ENCODE measurements at regions not wholly inside any gene's neighbourhood (a gene's known extent, or its start where the extent isn't known, plus 50 kb on each side); places are given as distances from the start of the nearest gene placed in this dataset.

- H4K20me1 ChIP-seq (ENCODE audit: control insufficient read depth, insufficient read depth, insufficient read length): no peaks in the 10 kb centered on the region
- no CpG with 5 or more reads among the region's 6 CpGs for WGBS (ENCODE audit: extremely low coverage, insufficient read length, low lambda C conversion rate)
- H3K14ac ChIP-seq (ENCODE audit: insufficient read depth, low read length): no peak overlapping the region
- no peak overlapping the region for H3K27ac ChIP-seq (ENCODE audit: insufficient read length, low read depth, low read length)
- H3K36me3 Mint-ChIP-seq (ENCODE audit: insufficient read depth in 1 of 3, low read depth in 3 of 3): no peaks in the 10 kb centered on the region
- no peak overlapping the region for H2BK5ac ChIP-seq (ENCODE audit: insufficient read length, low read length)
- H3K9ac ChIP-seq (ENCODE audit: extremely low read depth, insufficient read length, low read length): no peak overlapping the region
- no peak overlapping the region for H3K4me3 Mint-ChIP-seq
- no peak overlapping the region for H2BK20ac ChIP-seq (ENCODE audit: low read depth, low read length, poor library complexity, severe bottlenecking)
- no peak overlapping the region for H2AFZ ChIP-seq (ENCODE audit: low read length)
- H4K5ac ChIP-seq (ENCODE audit: insufficient read length, low read depth, low read length): no peak overlapping the region
- peaks cover 16% of the 10 kb centered on the region for H3K27me3 Mint-ChIP-seq (ENCODE audit: low read depth)
- H3K9me3 Mint-ChIP-seq: no peaks in the 10 kb centered on the region
- H2BK15ac ChIP-seq (ENCODE audit: low read depth, low read length): no peak overlapping the region
- H4K8ac ChIP-seq (replicated peaks; ENCODE audit: insufficient read length, low read depth, low read length): no peak overlapping the region
- peak; percentile 13 for DNase-seq
- no peaks in the 10 kb centered on the region for H3K79me2 ChIP-seq (ENCODE audit: insufficient read depth, low read length)
- H3T11ph ChIP-seq (ENCODE audit: low read length): no peak overlapping the region
- H3K4ac ChIP-seq (ENCODE audit: low read depth, low read length): no peak overlapping the region
- H2AK5ac ChIP-seq (ENCODE audit: insufficient read length, low read length): no peak overlapping the region
- H3K18ac ChIP-seq (ENCODE audit: insufficient read length, low read depth, low read length): no peak overlapping the region
- TF ChIP-seq CTCF (conservative IDR thresholded peaks at IDR 0.05): no peak
- H3K23me2 ChIP-seq (ENCODE audit: insufficient read length, low read depth, low read length, poor library complexity, severe bottlenecking): no peaks in the 10 kb centered on the region
- H3K4me1 ChIP-seq (ENCODE audit: insufficient read depth, low read length): no peaks in the 10 kb centered on the region
- peaks cover 1 to 2% of the 10 kb centered on the region in 2 experiments; a peak in 2 of 4 replicates for H3K4me1 Mint-ChIP-seq
- no peak overlapping the region for H3K4me2 ChIP-seq (ENCODE audit: insufficient read depth, insufficient read length, low read length)
- H3K27ac Mint-ChIP-seq: peak overlapping the region in 1 of 3 experiments; percentile 60; a peak in 1 of 7 replicates
- no peaks in the 10 kb centered on the region for H3K79me1 ChIP-seq (ENCODE audit: insufficient read depth, low read depth, low read length, poor library complexity, severe bottlenecking)
- H3K23ac ChIP-seq (ENCODE audit: insufficient read length, low read depth, low read length): no peak overlapping the region
- H2BK12ac ChIP-seq (ENCODE audit: insufficient read length, low read depth, low read length): no peak overlapping the region
- no peak overlapping the region for H4K91ac ChIP-seq (ENCODE audit: insufficient read length, low read depth, low read length)
- H3K56ac ChIP-seq (ENCODE audit: insufficient read length, low read depth, low read length): no peak overlapping the region
- H3K9me3 ChIP-seq (ENCODE audit: control insufficient read depth, low read depth, low read length): no peaks in the 10 kb centered on the region
- no peak overlapping the region for H2BK120ac ChIP-seq (ENCODE audit: low read depth, low read length, poor library complexity, severe bottlenecking)
- H3K27me3 ChIP-seq (ENCODE audit: insufficient read depth, low read length): no peaks in the 10 kb centered on the region
Measured at GRCh38 chr1:114232691-114233090, 79.0 kb upstream of the SYT6 start.
